22Rv1 (cell line): ENCODE measurements at regions not wholly inside any gene's neighbourhood (a gene's known extent, or its start where the extent isn't known, plus 50 kb on each side); places are given as distances from the start of the nearest gene placed in this dataset.

Source experiments
- ZFX ChIP-seq: fragments of 450-650 bp; IDR thresholded peaks from 2 replicates; pipeline ENCODE4 v1.6.1; 2017; ENCODE audit warnings: antibody characterized with exemption, borderline replicate concordance
- TF ChIP-seq, protein P1 (sequence below): fragments of 450-650 bp; IDR thresholded peaks from 2 replicates; pipeline ENCODE4 v1.5.1; 2017; ENCODE audit warnings: mild to moderate bottlenecking

DNA sequence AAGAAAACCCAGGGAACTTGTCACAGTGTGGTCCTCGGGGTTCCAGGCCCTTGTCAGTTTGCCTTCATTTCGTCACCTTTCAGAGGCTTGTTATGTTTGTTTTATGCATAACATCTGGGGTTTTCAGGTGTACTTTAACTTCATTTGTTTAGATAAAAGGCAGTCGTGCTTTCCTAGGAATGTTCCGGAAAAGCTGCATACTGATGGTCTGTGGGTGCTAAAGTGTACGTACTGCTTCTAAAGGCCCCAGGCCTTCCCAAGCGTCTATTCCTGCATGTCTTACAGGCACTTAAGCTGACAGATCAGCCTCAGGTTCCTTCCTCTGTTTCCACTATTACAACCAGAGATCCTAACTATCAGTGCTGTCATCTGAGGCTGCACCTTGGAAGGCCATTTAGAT lies 95.6 kb upstream of the ANKH start:
- TF ChIP-seq, protein P1, sequence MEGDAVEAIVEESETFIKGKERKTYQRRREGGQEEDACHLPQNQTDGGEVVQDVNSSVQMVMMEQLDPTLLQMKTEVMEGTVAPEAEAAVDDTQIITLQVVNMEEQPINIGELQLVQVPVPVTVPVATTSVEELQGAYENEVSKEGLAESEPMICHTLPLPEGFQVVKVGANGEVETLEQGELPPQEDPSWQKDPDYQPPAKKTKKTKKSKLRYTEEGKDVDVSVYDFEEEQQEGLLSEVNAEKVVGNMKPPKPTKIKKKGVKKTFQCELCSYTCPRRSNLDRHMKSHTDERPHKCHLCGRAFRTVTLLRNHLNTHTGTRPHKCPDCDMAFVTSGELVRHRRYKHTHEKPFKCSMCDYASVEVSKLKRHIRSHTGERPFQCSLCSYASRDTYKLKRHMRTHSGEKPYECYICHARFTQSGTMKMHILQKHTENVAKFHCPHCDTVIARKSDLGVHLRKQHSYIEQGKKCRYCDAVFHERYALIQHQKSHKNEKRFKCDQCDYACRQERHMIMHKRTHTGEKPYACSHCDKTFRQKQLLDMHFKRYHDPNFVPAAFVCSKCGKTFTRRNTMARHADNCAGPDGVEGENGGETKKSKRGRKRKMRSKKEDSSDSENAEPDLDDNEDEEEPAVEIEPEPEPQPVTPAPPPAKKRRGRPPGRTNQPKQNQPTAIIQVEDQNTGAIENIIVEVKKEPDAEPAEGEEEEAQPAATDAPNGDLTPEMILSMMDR = no peak
- TF ChIP-seq ZFX = no peak
